ENCODE measurements at regions not wholly inside any gene's neighbourhood (a gene's known extent, or its start where the extent isn't known, plus 50 kb on each side); places are given as distances from the start of the nearest gene placed in this dataset.

- Histone ChIP-seq H3K27ac (ENCODE audit: insufficient read depth in 1 of 2, low read depth in 1 of 2, low read length in 2 of 2, poor library complexity in 1 of 2, severe bottlenecking in 2 of 2) (no peak overlapping the region), H3K4me1 (ENCODE audit: control extremely low read depth in 1 of 4, control insufficient read depth in 4 of 4, insufficient read depth in 4 of 4, low read length in 3 of 4) (no peaks in the 10 kb centered on the region), H3K27me3 (replicated peaks in 2 of 5; ENCODE audit: control insufficient read depth in 4 of 5, insufficient read depth in 5 of 5, low read length in 4 of 5) (peaks cover 0 to 9% (median 0%) of the 10 kb centered on the region in 5 experiments), H3K4me3 (ENCODE audit: control insufficient read depth in 1 of 7, extremely low read depth in 1 of 7, insufficient read depth in 4 of 7, low read depth in 2 of 7, low read length in 6 of 7) (no peak overlapping the region), H3K9me3 (ENCODE audit: control extremely low read depth in 1 of 5, control insufficient read depth in 4 of 5, insufficient read depth in 2 of 5, low read depth in 1 of 5, low read length in 4 of 5) (peaks cover 0 to 26% (median 14%) of the 10 kb centered on the region in 5 experiments), H3K36me3 (ENCODE audit: control insufficient read depth in 4 of 4, insufficient read depth in 4 of 4, low read length in 3 of 4) (no peaks in the 10 kb centered on the region)
- CTCF ChIA-PET: no interaction called here
- POLR2A ChIA-PET: no interaction called here
- DNase-seq: no peak
Observed at GRCh38 chr9:93874242-93874641, 80.9 kb downstream of the BARX1 start.

GRCh38 chr9:93871286-93871685, 83.9 kb downstream of the BARX1 start:
- POLR2A ChIA-PET: no interaction called here
- WGBS (ENCODE audit: insufficient coverage): 93% methylated on average over 4 of the region's 4 CpGs

GRCh38 chr9:93869863-93870262, 85.3 kb downstream of the BARX1 start:
- Histone ChIP-seq H3K36me3 (ENCODE audit: control insufficient read depth in 4 of 4, insufficient read depth in 4 of 4, low read length in 3 of 4) (no peaks in the 10 kb centered on the region), H3K27me3 (replicated peaks in 2 of 5; ENCODE audit: control insufficient read depth in 4 of 5, insufficient read depth in 5 of 5, low read length in 4 of 5) (peaks cover 0 to 16% (median 0%) of the 10 kb centered on the region in 5 experiments), H3K4me1 (ENCODE audit: control extremely low read depth in 1 of 4, control insufficient read depth in 4 of 4, insufficient read depth in 4 of 4, low read length in 3 of 4) (no peaks in the 10 kb centered on the region), H3K27ac (ENCODE audit: insufficient read depth in 1 of 2, low read depth in 1 of 2, low read length in 2 of 2, poor library complexity in 1 of 2, severe bottlenecking in 2 of 2) (no peak overlapping the region), H3K9me3 (ENCODE audit: control extremely low read depth in 1 of 5, control insufficient read depth in 4 of 5, insufficient read depth in 2 of 5, low read depth in 1 of 5, low read length in 4 of 5) (peaks cover 0 to 13% (median 9%) of the 10 kb centered on the region in 5 experiments), H3K4me3 (ENCODE audit: control insufficient read depth in 1 of 7, extremely low read depth in 1 of 7, insufficient read depth in 4 of 7, low read depth in 2 of 7, low read length in 6 of 7) (no peak overlapping the region)
- ChIA-PET POLR2A (no interaction called here), CTCF (no interaction called here)
- 94% methylated on average over 2 of the region's 8 CpGs for WGBS (ENCODE audit: insufficient coverage)
- DNase-seq: no peak

More at GRCh38 chr9:93871286-93871685, 83.9 kb downstream of the BARX1 start:
- Histone ChIP-seq H3K36me3 (ENCODE audit: control insufficient read depth in 4 of 4, insufficient read depth in 4 of 4, low read length in 3 of 4) (no peaks in the 10 kb centered on the region), H3K4me1 (ENCODE audit: control extremely low read depth in 1 of 4, control insufficient read depth in 4 of 4, insufficient read depth in 4 of 4, low read length in 3 of 4) (no peaks in the 10 kb centered on the region), H3K27me3 (replicated peaks in 2 of 5; ENCODE audit: control insufficient read depth in 4 of 5, insufficient read depth in 5 of 5, low read length in 4 of 5) (peaks cover 0 to 9% (median 0%) of the 10 kb centered on the region in 5 experiments), H3K27ac (ENCODE audit: insufficient read depth in 1 of 2, low read depth in 1 of 2, low read length in 2 of 2, poor library complexity in 1 of 2, severe bottlenecking in 2 of 2) (no peak overlapping the region), H3K9me3 (ENCODE audit: control extremely low read depth in 1 of 5, control insufficient read depth in 4 of 5, insufficient read depth in 2 of 5, low read depth in 1 of 5, low read length in 4 of 5) (peaks cover 0 to 21% (median 14%) of the 10 kb centered on the region in 5 experiments), H3K4me3 (ENCODE audit: control insufficient read depth in 1 of 7, extremely low read depth in 1 of 7, insufficient read depth in 4 of 7, low read depth in 2 of 7, low read length in 6 of 7) (no peak overlapping the region)
- no peak for DNase-seq
- CTCF ChIA-PET: no interaction called here

GRCh38 chr9:93869088-93869487, 86.1 kb downstream of the BARX1 start:
- H3K36me3 ChIP-seq (ENCODE audit: control insufficient read depth in 4 of 4, insufficient read depth in 4 of 4, low read length in 3 of 4): no peaks in the 10 kb centered on the region
- 95% methylated on average over 4 of the region's 5 CpGs for WGBS (ENCODE audit: insufficient coverage)
- no peak overlapping the region for H3K4me3 ChIP-seq (ENCODE audit: control insufficient read depth in 1 of 7, extremely low read depth in 1 of 7, insufficient read depth in 4 of 7, low read depth in 2 of 7, low read length in 6 of 7)
- no peak overlapping the region for H3K27ac ChIP-seq (ENCODE audit: insufficient read depth in 1 of 2, low read depth in 1 of 2, low read length in 2 of 2, poor library complexity in 1 of 2, severe bottlenecking in 2 of 2)
- ChIA-PET POLR2A (no interaction called here), CTCF (no interaction called here)
- DNase-seq: no peak
- H3K27me3 ChIP-seq (replicated peaks in 2 of 5; ENCODE audit: control insufficient read depth in 4 of 5, insufficient read depth in 5 of 5, low read length in 4 of 5): peaks cover 0 to 23% (median 0%) of the 10 kb centered on the region in 5 experiments
- H3K9me3 ChIP-seq (ENCODE audit: control extremely low read depth in 1 of 5, control insufficient read depth in 4 of 5, insufficient read depth in 2 of 5, low read depth in 1 of 5, low read length in 4 of 5): peaks cover 0 to 5% (median under 1%) of the 10 kb centered on the region in 5 experiments
- H3K4me1 ChIP-seq (ENCODE audit: control extremely low read depth in 1 of 4, control insufficient read depth in 4 of 4, insufficient read depth in 4 of 4, low read length in 3 of 4): no peaks in the 10 kb centered on the region

- 88% methylated on average over 5 of the region's 5 CpGs for WGBS (ENCODE audit: insufficient coverage)
- H3K9me3 ChIP-seq (ENCODE audit: control extremely low read depth in 1 of 5, control insufficient read depth in 4 of 5, insufficient read depth in 2 of 5, low read depth in 1 of 5, low read length in 4 of 5): no peaks in the 10 kb centered on the region
- peaks cover 0 to 2% (median under 1%) of the 10 kb centered on the region in 4 experiments for H3K4me1 ChIP-seq (ENCODE audit: control extremely low read depth in 1 of 4, control insufficient read depth in 4 of 4, insufficient read depth in 4 of 4, low read length in 3 of 4)
- ChIA-PET CTCF (no interaction called here), POLR2A (no interaction called here)
- no peaks in the 10 kb centered on the region for H3K36me3 ChIP-seq (ENCODE audit: control insufficient read depth in 4 of 4, insufficient read depth in 4 of 4, low read length in 3 of 4)
- no peak for DNase-seq
- no peak overlapping the region for H3K27ac ChIP-seq (ENCODE audit: insufficient read depth in 1 of 2, low read depth in 1 of 2, low read length in 2 of 2, poor library complexity in 1 of 2, severe bottlenecking in 2 of 2)
- no peak overlapping the region for H3K4me3 ChIP-seq (ENCODE audit: control insufficient read depth in 1 of 7, extremely low read depth in 1 of 7, insufficient read depth in 4 of 7, low read depth in 2 of 7, low read length in 6 of 7)
- H3K27me3 ChIP-seq (replicated peaks in 2 of 5; ENCODE audit: control insufficient read depth in 4 of 5, insufficient read depth in 5 of 5, low read length in 4 of 5): peaks cover 0 to 51% (median 8%) of the 10 kb centered on the region in 5 experiments
Observed at GRCh38 chr9:93865716-93866115, 89.4 kb downstream of the BARX1 start.

- DNase-seq: no peak
- no peaks in the 10 kb centered on the region for H3K9me3 ChIP-seq (ENCODE audit: control extremely low read depth in 1 of 5, control insufficient read depth in 4 of 5, insufficient read depth in 2 of 5, low read depth in 1 of 5, low read length in 4 of 5)
- H3K4me3 ChIP-seq (ENCODE audit: control insufficient read depth in 1 of 7, extremely low read depth in 1 of 7, insufficient read depth in 4 of 7, low read depth in 2 of 7, low read length in 6 of 7): no peak overlapping the region
- 97% methylated on average over 7 of the region's 7 CpGs for WGBS (ENCODE audit: insufficient coverage)
- ChIA-PET POLR2A (no interaction called here), CTCF (no interaction called here)
- H3K27ac ChIP-seq (ENCODE audit: insufficient read depth in 1 of 2, low read depth in 1 of 2, low read length in 2 of 2, poor library complexity in 1 of 2, severe bottlenecking in 2 of 2): no peak overlapping the region
- H3K4me1 ChIP-seq (ENCODE audit: control extremely low read depth in 1 of 4, control insufficient read depth in 4 of 4, insufficient read depth in 4 of 4, low read length in 3 of 4): peaks cover 0 to 4% (median 2%) of the 10 kb centered on the region in 4 experiments
- no peaks in the 10 kb centered on the region for H3K36me3 ChIP-seq (ENCODE audit: control insufficient read depth in 4 of 4, insufficient read depth in 4 of 4, low read length in 3 of 4)
- H3K27me3 ChIP-seq (replicated peaks in 2 of 5; ENCODE audit: control insufficient read depth in 4 of 5, insufficient read depth in 5 of 5, low read length in 4 of 5): peaks cover 0 to 53% (median 12%) of the 10 kb centered on the region in 5 experiments
Observed at GRCh38 chr9:93865245-93865644, 89.9 kb downstream of the BARX1 start.

GRCh38 chr9:93864840-93865239, 90.3 kb downstream of the BARX1 start:
- no peak overlapping the region for H3K4me3 ChIP-seq (ENCODE audit: control insufficient read depth in 1 of 7, extremely low read depth in 1 of 7, insufficient read depth in 4 of 7, low read depth in 2 of 7, low read length in 6 of 7)
- POLR2A ChIA-PET: no interaction called here
- CTCF ChIA-PET: no interaction called here

More at GRCh38 chr9:93864840-93865239, 90.3 kb downstream of the BARX1 start:
- H3K36me3 ChIP-seq (ENCODE audit: control insufficient read depth in 4 of 4, insufficient read depth in 4 of 4, low read length in 3 of 4): no peaks in the 10 kb centered on the region
- H3K27ac ChIP-seq (ENCODE audit: insufficient read depth in 1 of 2, low read depth in 1 of 2, low read length in 2 of 2, poor library complexity in 1 of 2, severe bottlenecking in 2 of 2): no peak overlapping the region
- peaks cover 0 to 57% (median 15%) of the 10 kb centered on the region in 5 experiments for H3K27me3 ChIP-seq (replicated peaks in 2 of 5; ENCODE audit: control insufficient read depth in 4 of 5, insufficient read depth in 5 of 5, low read length in 4 of 5)
- 93% methylated on average over 9 of the region's 9 CpGs for WGBS (ENCODE audit: insufficient coverage)
- H3K4me1 ChIP-seq (ENCODE audit: control extremely low read depth in 1 of 4, control insufficient read depth in 4 of 4, insufficient read depth in 4 of 4, low read length in 3 of 4): peaks cover 0 to 4% (median 2%) of the 10 kb centered on the region in 4 experiments
- no peaks in the 10 kb centered on the region for H3K9me3 ChIP-seq (ENCODE audit: control extremely low read depth in 1 of 5, control insufficient read depth in 4 of 5, insufficient read depth in 2 of 5, low read depth in 1 of 5, low read length in 4 of 5)
- no peak for DNase-seq
